HepG2 (cell line): ENCODE measurements at regions not wholly inside any gene's neighbourhood (a gene's known extent, or its start where the extent isn't known, plus 50 kb on each side); places are given as distances from the start of the nearest gene placed in this dataset.

Source experiments
- ARID4A ChIP-seq: sonication (generic); formaldehyde crosslinking; IDR thresholded peaks from 2 replicates; pipeline ENCODE4 v1.5.0; 2020; ENCODE audit warnings: mild to moderate bottlenecking, missing genetic modification reagents, borderline replicate concordance
- KLF9 ChIP-seq: IDR thresholded peaks from 2 replicates; pipeline ENCODE4 v1.6.1; 2016; ENCODE audit warnings: low read depth
- RBM22 ChIP-seq: fragments of 200-400 bp; formaldehyde crosslinking; optimal IDR thresholded peaks from 2 replicates; pipeline ENCODE3; 2017; ENCODE audit warnings: mild to moderate bottlenecking, low read length, moderate library complexity
- SMAD3 ChIP-seq: sonication (generic); formaldehyde crosslinking; IDR thresholded peaks from 2 replicates; pipeline ENCODE4 v1.4.0; 2020; ENCODE audit warnings: missing genetic modification reagents
- ZNF343 ChIP-seq: sonication (generic); formaldehyde crosslinking; IDR thresholded peaks from 2 replicates; pipeline ENCODE4 v1.4.0; 2020; ENCODE audit warnings: mild to moderate bottlenecking, missing genetic modification reagents
- ZNF362 ChIP-seq: sonication (generic); formaldehyde crosslinking; IDR thresholded peaks from 2 replicates; pipeline ENCODE4 v1.4.0; 2020; ENCODE audit warnings: missing genetic modification reagents, mild to moderate bottlenecking, borderline replicate concordance
- ZNF558 ChIP-seq: sonication (generic); formaldehyde crosslinking; IDR thresholded peaks from 2 replicates; pipeline ENCODE4 v1.9.0; 2022; ENCODE audit warnings: mild to moderate bottlenecking, missing genetic modification reagents, borderline replicate concordance
- ZNF687 ChIP-seq: sonication (generic); formaldehyde crosslinking; IDR thresholded peaks from 2 replicates; pipeline ENCODE4 v1.5.1; 2020; ENCODE audit warnings: mild to moderate bottlenecking, missing genetic modification reagents, moderate library complexity
- ZSCAN29 ChIP-seq: sonication (generic); formaldehyde crosslinking; conservative IDR thresholded peaks from 2 replicates; pipeline ENCODE4 v1.4.0; 2020; ENCODE audit warnings: mild to moderate bottlenecking, missing genetic modification reagents

GRCh38 chr18:39113790-39114189, 1548.2 kb upstream of the CELF4 start (continued):
- TF ChIP-seq ZNF687 (CRISPR knock-in tag), result no peak
- no peak for TF ChIP-seq ZNF343
- no peak for TF ChIP-seq SMAD3 (CRISPR knock-in tag)
- no peak for TF ChIP-seq ZNF558 (CRISPR knock-in tag)
- no peak for TF ChIP-seq ZNF362 (CRISPR knock-in tag)
- TF ChIP-seq KLF9 (CRISPR knock-in tag), result no peak
- TF ChIP-seq ZSCAN29, result no peak
- no peak for TF ChIP-seq ARID4A
- TF ChIP-seq RBM22, result no peak
